ENCODE measurements at regions not wholly inside any gene's neighbourhood (a gene's known extent, or its start where the extent isn't known, plus 50 kb on each side); places are given as distances from the start of the nearest gene placed in this dataset.

DNA sequence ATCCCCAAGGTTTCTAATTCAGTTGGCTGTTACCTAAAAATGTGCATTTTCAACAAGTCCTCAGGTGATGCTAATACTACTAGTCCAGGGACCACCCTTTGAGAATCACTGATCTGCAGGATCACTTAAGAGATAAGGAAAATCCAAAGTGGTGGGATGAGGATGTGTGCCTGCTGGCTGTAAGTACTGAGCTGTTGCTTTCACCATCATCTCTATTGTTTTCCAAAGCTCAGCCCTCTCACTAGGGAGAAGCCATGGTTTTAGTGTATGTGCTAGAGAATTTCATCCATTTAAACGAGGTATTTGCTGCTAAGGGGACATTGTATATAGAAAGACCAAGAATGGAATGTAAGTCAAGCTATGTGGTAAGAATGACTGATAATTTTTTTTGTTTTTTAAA lies 202.3 kb downstream of the KIF21A start:
- H3K27ac ChIP-seq (ENCODE audit: low read length), result no peak overlapping the region
- H3K4me3 ChIP-seq (ENCODE audit: low read length), result no peak overlapping the region
- no peak for DNase-seq
- no peaks in the 10 kb centered on the region for H3K4me1 ChIP-seq (ENCODE audit: control insufficient read depth, insufficient read depth, low read length)
- WGBS (ENCODE audit: insufficient coverage), result no CpG with 5 or more reads among the region's 1 CpG
- H3K36me3 ChIP-seq (ENCODE audit: control insufficient read depth, insufficient read depth, low read length), result no peaks in the 10 kb centered on the region
- H3K9me3 ChIP-seq (replicated peaks; ENCODE audit: control insufficient read depth, low read depth, low read length), result no peaks in the 10 kb centered on the region
- no peaks in the 10 kb centered on the region for H3K27me3 ChIP-seq (ENCODE audit: control insufficient read depth, insufficient read depth, low read length)

DNA sequence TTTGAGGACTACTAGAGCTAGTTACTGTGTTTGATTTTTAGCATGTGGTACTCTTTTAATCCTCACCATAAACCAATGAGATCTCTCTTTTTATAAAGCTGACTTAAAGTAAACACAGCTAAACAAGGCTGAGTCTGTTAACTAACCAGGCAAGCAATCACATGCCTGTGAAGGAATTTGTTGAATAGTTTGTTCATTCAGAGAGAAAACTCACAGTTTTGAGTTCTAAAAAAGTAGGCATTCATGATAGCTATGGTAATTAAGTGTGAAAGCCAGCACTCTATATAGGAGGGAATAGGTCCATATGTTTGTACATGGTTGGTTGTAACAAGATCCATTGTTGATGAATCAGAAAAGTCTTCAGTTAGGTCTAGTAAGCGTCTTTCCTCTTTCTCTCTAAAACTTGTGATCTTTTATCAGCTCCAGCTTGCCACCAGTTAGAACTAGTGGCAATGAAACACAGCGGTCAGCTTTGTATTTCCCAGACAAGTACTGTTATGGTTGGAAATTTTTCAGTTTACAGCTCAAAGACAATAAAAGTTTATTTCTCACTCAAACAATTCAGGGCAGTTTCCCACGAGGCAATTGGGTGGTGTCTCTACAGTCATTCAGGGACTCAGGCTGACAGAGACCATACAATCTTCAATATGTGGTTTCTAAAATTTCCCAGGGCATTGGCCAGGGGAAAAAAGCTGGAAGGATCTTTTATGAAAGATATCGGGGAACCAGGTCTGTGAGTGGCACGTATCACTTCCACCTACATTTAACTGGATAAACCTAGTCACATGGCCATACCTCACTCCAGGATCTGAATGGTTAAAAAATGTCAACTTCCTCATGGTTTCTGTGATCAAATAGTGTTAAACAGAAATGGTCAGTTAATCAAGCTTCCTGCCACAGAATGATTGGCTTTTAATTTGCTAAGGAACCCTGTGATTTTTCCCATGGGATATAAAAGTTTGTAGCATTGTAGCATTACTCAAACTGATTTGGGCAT lies 203.1 kb downstream of the KIF21A start:
- no peaks in the 10 kb centered on the region for H3K4me1 ChIP-seq (ENCODE audit: control insufficient read depth, insufficient read depth, low read length)
- no peaks in the 10 kb centered on the region for H3K9me3 ChIP-seq (replicated peaks; ENCODE audit: control insufficient read depth, low read depth, low read length)
- H3K36me3 ChIP-seq (ENCODE audit: control insufficient read depth, insufficient read depth, low read length), result no peaks in the 10 kb centered on the region
- DNase-seq, result no peak
- no CpG with 5 or more reads among the region's 5 CpGs for WGBS (ENCODE audit: insufficient coverage)
- H3K27ac ChIP-seq (ENCODE audit: low read length), result no peak overlapping the region
- no peaks in the 10 kb centered on the region for H3K27me3 ChIP-seq (ENCODE audit: control insufficient read depth, insufficient read depth, low read length)
- H3K4me3 ChIP-seq (ENCODE audit: low read length), result no peak overlapping the region

DNA sequence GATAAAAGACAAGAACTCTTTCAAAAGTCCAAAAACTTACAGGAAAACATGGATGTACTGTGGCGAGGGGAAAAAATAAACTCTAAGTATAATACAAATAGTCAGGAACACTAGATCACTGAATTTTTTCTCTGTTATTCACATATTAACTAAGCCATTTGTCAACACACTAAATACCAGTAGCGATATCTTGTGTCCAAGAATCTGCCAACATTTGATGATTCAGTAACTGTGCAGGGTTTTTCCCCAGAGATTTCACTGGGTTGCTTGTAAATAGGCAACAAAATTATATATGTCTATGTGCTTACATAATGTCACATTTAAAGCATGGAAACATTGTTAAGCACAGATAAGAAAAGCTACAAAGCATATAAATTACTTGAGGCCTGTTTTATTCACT lies 205.9 kb downstream of the KIF21A start:
- H3K9me3 ChIP-seq (replicated peaks; ENCODE audit: control insufficient read depth, low read depth, low read length), result no peaks in the 10 kb centered on the region
- no peaks in the 10 kb centered on the region for H3K4me1 ChIP-seq (ENCODE audit: control insufficient read depth, insufficient read depth, low read length)
- peak; percentile 6 for DNase-seq
- H3K27me3 ChIP-seq (ENCODE audit: control insufficient read depth, insufficient read depth, low read length), result no peaks in the 10 kb centered on the region
- no peaks in the 10 kb centered on the region for H3K36me3 ChIP-seq (ENCODE audit: control insufficient read depth, insufficient read depth, low read length)
- no peak overlapping the region for H3K4me3 ChIP-seq (ENCODE audit: low read length)
- WGBS (ENCODE audit: insufficient coverage), result no CpG with 5 or more reads among the region's 2 CpGs
- no peak overlapping the region for H3K27ac ChIP-seq (ENCODE audit: low read length)

DNA sequence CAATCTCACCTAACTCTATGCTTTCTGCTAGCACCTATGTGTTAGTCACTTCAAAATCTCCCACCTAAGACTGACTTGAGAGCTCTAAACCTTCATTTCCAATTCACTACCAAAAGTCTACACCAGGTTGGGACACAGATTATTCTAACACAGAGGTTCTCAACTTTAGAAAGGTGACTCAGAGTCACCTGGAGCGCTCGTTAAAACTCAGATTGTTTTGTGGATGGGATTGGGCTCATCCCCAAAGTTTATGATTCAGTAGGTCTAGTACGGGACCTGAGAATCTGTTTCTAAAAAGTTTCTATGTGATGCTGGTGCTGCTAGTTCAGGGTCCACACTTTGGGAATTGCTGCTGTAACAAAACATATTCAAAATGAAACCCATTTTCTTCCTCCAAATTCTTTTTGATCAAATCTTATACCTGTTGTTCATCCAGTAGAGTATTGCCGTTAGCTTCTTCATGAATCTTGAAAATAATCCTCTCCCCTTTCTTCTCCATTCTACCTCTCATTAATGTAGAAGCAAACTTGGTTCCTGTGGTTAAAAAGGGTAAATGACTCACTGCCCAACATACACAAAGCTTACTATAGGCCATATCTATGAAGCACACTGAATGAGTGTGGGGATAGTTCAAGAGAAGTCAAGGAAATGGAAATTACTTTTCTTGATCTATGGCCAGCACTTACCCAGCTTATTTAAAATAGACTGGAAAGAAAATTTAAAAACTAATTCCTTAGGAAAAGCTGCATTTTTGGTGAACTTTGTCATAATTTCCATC lies 206.7 kb downstream of the KIF21A start:
- no peaks in the 10 kb centered on the region for H3K36me3 ChIP-seq (ENCODE audit: control insufficient read depth, insufficient read depth, low read length)
- no peaks in the 10 kb centered on the region for H3K9me3 ChIP-seq (replicated peaks; ENCODE audit: control insufficient read depth, low read depth, low read length)
- H3K4me3 ChIP-seq (ENCODE audit: low read length), result no peak overlapping the region
- DNase-seq, result peak; percentile 25
- H3K27me3 ChIP-seq (ENCODE audit: control insufficient read depth, insufficient read depth, low read length), result no peaks in the 10 kb centered on the region
- no CpG with 5 or more reads among the region's 4 CpGs for WGBS (ENCODE audit: insufficient coverage)
- H3K27ac ChIP-seq (ENCODE audit: low read length), result no peak overlapping the region
- no peaks in the 10 kb centered on the region for H3K4me1 ChIP-seq (ENCODE audit: control insufficient read depth, insufficient read depth, low read length)

DNA sequence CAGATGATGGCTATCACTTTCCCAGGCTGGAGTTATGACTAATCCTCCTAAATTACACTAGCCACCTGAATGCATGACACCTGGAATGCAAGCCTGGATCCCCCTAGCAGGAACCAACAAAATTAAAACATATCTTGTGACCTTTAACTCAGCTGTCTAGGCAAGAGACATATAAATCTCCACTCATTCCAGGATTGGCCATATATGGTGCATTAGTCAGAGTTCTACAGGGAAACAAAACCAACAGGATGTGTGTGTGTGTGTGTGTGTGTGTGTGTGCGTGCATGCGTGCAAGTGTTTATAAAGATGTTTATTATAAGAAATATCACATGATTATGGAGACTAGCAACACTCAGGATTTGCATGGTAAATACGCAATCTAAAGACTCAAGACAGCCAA lies 212.8 kb downstream of the KIF21A start:
- Histone ChIP-seq H3K4me1 (ENCODE audit: control insufficient read depth, insufficient read depth, low read length) (no peaks in the 10 kb centered on the region), H3K27me3 (ENCODE audit: control insufficient read depth, insufficient read depth, low read length) (no peaks in the 10 kb centered on the region), H3K4me3 (ENCODE audit: low read length) (no peak overlapping the region), H3K9me3 (replicated peaks; ENCODE audit: control insufficient read depth, low read depth, low read length) (no peaks in the 10 kb centered on the region), H3K36me3 (ENCODE audit: control insufficient read depth, insufficient read depth, low read length) (no peaks in the 10 kb centered on the region), H3K27ac (ENCODE audit: low read length) (no peak overlapping the region)
- no peak for DNase-seq
- WGBS (ENCODE audit: insufficient coverage), result 100% methylated on average over 1 of the region's 3 CpGs

DNA sequence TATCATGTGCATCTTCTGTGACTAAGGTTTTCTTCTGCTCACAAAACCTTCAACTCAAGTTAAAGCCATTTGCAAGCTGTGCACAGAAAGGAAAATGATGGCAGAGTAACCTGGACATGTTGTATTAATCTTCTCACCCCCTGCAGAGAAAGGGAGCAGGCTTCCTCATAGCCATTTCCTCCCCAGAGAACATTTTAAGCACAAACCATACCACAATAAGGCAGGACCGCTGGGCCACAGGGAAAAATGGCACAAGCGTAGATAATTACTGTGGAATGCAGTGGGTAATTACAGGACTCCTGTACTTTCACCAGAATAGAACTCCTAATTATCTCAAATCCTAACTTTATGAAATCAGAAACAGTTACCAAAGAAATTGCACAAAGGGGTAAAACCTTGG lies 215.7 kb downstream of the KIF21A start:
- no peak for DNase-seq
- peaks cover 3% of the 10 kb centered on the region for H3K9me3 ChIP-seq (replicated peaks; ENCODE audit: control insufficient read depth, low read depth, low read length)
- no peak overlapping the region for H3K4me3 ChIP-seq (ENCODE audit: low read length)
- no peaks in the 10 kb centered on the region for H3K36me3 ChIP-seq (ENCODE audit: control insufficient read depth, insufficient read depth, low read length)
- H3K27ac ChIP-seq (ENCODE audit: low read length), result no peak overlapping the region
- no peaks in the 10 kb centered on the region for H3K27me3 ChIP-seq (ENCODE audit: control insufficient read depth, insufficient read depth, low read length)
- no peaks in the 10 kb centered on the region for H3K4me1 ChIP-seq (ENCODE audit: control insufficient read depth, insufficient read depth, low read length)
- WGBS (ENCODE audit: insufficient coverage), result no CpG with 5 or more reads among the region's 2 CpGs

DNA sequence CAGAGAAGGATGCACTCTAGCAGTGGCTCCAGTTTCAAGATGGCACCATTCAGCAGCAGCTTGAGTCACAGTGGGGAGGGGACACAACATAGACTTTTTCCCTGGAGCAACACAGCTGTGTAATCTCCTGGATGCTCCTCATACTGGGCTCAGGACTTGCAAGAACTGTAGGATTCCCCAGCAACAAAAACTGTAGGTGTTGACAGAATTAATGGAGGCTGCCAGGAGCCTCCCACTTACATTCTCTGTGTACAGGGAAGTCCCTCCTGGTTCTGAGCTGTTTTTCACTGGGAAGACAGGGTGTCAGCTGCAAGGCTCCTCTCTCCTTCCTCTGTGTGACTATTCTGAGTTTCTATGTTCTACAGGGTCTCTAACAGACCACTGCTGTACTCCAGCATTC lies 217.9 kb downstream of the KIF21A start:
- Histone ChIP-seq H3K4me1 (ENCODE audit: control insufficient read depth, insufficient read depth, low read length) (no peaks in the 10 kb centered on the region), H3K9me3 (replicated peaks; ENCODE audit: control insufficient read depth, low read depth, low read length) (peaks cover 3% of the 10 kb centered on the region), H3K36me3 (ENCODE audit: control insufficient read depth, insufficient read depth, low read length) (no peaks in the 10 kb centered on the region), H3K4me3 (ENCODE audit: low read length) (no peak overlapping the region), H3K27me3 (ENCODE audit: control insufficient read depth, insufficient read depth, low read length) (no peaks in the 10 kb centered on the region), H3K27ac (ENCODE audit: low read length) (no peak overlapping the region)
- DNase-seq, result peak; percentile 13

DNA sequence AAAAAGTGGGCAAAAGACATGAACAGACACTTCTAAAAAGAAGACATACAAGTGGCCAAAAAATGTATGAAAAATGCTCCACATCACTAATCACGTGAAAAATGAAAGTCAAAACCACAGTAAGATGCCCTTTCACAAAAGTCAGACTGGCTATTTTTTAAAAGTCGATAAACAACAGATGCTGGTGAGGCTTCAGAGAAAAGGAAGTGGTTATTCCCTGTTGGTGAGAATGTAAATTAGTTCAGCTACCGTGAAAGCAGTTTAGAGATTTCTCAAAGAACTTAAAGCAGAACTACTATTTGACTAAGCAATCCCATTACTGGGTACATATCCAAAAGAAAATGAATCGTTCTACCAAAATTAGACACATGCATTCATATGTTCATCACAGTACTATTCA lies 237.0 kb downstream of the KIF21A start:
- Histone ChIP-seq H3K9me3 (replicated peaks; ENCODE audit: control insufficient read depth, low read depth, low read length) (peaks cover 8% of the 10 kb centered on the region), H3K36me3 (ENCODE audit: control insufficient read depth, insufficient read depth, low read length) (no peaks in the 10 kb centered on the region), H3K27me3 (ENCODE audit: control insufficient read depth, insufficient read depth, low read length) (no peaks in the 10 kb centered on the region), H3K27ac (ENCODE audit: low read length) (no peak overlapping the region), H3K4me1 (ENCODE audit: control insufficient read depth, insufficient read depth, low read length) (no peaks in the 10 kb centered on the region), H3K4me3 (ENCODE audit: low read length) (no peak overlapping the region)
- no peak for DNase-seq
- WGBS (ENCODE audit: insufficient coverage), result no CpG with 5 or more reads among the region's 4 CpGs

DNA sequence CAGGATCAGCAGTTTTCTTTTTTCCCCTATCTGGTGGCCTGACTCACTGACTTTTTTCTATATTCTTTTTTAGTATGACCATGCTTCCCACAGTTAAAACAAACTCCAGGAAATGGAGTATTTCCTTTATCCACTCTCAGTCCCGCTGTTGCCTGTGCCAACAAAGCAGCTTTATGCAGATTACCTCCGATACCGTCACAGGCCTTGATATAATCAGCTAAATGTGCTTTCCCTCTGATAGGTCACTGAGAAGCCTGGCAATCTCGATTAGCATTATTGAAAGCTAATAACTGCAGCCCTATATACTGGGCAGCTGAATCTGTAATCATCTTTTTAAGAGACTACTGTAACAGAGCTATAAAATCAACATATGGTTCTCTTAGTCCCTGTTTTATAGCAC lies 243.6 kb downstream of the KIF21A start:
- peak; percentile 13 for DNase-seq
- no peaks in the 10 kb centered on the region for H3K36me3 ChIP-seq (ENCODE audit: control insufficient read depth, insufficient read depth, low read length)
- H3K9me3 ChIP-seq (replicated peaks; ENCODE audit: control insufficient read depth, low read depth, low read length), result peaks cover 4% of the 10 kb centered on the region
- H3K4me3 ChIP-seq (ENCODE audit: low read length), result no peak overlapping the region
- H3K4me1 ChIP-seq (ENCODE audit: control insufficient read depth, insufficient read depth, low read length), result no peaks in the 10 kb centered on the region
- no peaks in the 10 kb centered on the region for H3K27me3 ChIP-seq (ENCODE audit: control insufficient read depth, insufficient read depth, low read length)
- H3K27ac ChIP-seq (ENCODE audit: low read length), result no peak overlapping the region
- 16% methylated on average over 3 of the region's 4 CpGs for WGBS (ENCODE audit: insufficient coverage)

DNA sequence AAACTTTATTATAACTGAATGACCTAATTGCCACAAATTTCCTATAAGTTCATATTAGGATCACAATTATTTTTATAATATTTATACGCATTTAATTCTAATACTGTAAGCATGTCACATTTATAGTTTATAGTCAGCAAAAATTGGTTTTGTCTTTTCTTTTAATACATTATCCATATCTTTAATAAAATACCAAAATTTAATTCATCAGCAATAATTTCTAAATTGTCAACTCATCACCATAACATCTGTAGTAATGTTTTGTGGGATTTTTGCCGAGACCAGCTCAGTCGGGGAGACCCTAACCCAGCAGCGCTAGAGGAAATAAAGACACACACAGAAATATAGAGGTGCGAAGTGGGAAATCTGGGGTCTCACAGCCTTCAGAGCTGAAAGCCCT lies 254.2 kb downstream of the KIF21A start:
- Histone ChIP-seq H3K4me1 (ENCODE audit: control insufficient read depth, insufficient read depth, low read length) (no peaks in the 10 kb centered on the region), H3K27me3 (ENCODE audit: control insufficient read depth, insufficient read depth, low read length) (no peaks in the 10 kb centered on the region), H3K27ac (ENCODE audit: low read length) (no peak overlapping the region), H3K36me3 (ENCODE audit: control insufficient read depth, insufficient read depth, low read length) (no peaks in the 10 kb centered on the region), H3K9me3 (replicated peaks; ENCODE audit: control insufficient read depth, low read depth, low read length) (no peaks in the 10 kb centered on the region), H3K4me3 (ENCODE audit: low read length) (no peak overlapping the region)
- no CpG with 5 or more reads among the region's 5 CpGs for WGBS (ENCODE audit: insufficient coverage)
- no peak for DNase-seq
